Esophagus squamous epithelium (tissue), 5 donors: ENCODE measurements at regions not wholly inside any gene's neighbourhood (a gene's known extent, or its start where the extent isn't known, plus 50 kb on each side); places are given as distances from the start of the nearest gene placed in this dataset.

Experiments
- DNase-seq: peaks from one replicate; lab custom pipeline; 2025; lab: John Stamatoyannopoulos, UW
- H3K27ac ChIP-seq, 4 donors: fragments of 200-600 bp; sonication (generic); one replicate each; pipeline ENCODE4 v1.5.1; 2016 to 2019; ENCODE audit warnings: mild to moderate bottlenecking in 1 of 4
- H3K27me3 ChIP-seq, 4 donors: fragments of 200-600 bp; sonication (generic); 1 replicate in 3 of 4; 2 replicates in 1 of 4; pipeline versions ENCODE4 v1.5.1 to v1.6.0; 2017 to 2021; ENCODE audit warnings: antibody characterized with exemption in 1 of 4
- H3K36me3 ChIP-seq, 3 donors: fragments of 200-600 bp; sonication (generic); one replicate each; pipeline ENCODE4 v1.5.1; 2016 to 2019
- H3K4me1 ChIP-seq, 3 donors: fragments of 200-600 bp; sonication (generic); one replicate each; pipeline ENCODE4 v1.5.1; 2017 to 2019
- H3K4me3 ChIP-seq, 4 donors: fragments of 200-600 bp; sonication (generic); 1 replicate in 3 of 4; 2 replicates in 1 of 4; pipeline ENCODE4 v1.5.1; 2016 to 2019; ENCODE audit warnings: mild to moderate bottlenecking in 2 of 4, moderate library complexity in 1 of 4
- H3K9me3 ChIP-seq, 3 donors: fragments of 200-600 bp; sonication (generic); one replicate each; pipeline ENCODE4 v1.5.1; 2016 to 2019
- POLR2A ChIP-seq, 4 donors: fragments of 450-650 bp; IDR thresholded peaks; one replicate each; pipeline ENCODE4 v1.6.1; 2017; ENCODE audit warnings: antibody characterized with exemption in 4 of 4, mild to moderate bottlenecking in 4 of 4, moderate library complexity in 3 of 4
- WGBS, 2 donors: methylation state at CpG; one replicate each; pipeline ENCODE4 v1.1.5; 2018; 5-methylcytosine and 5-hydroxymethylcytosine counted together
- intact Hi-C: fragments of 100-400 bp; cut with DNase I; formaldehyde crosslinking; loops from one replicate; pipeline ENCODE4 v1.15.0; 2022
- TF ChIP-seq, protein P1 (sequence below), 6 experiments: fragments of 450-650 bp in 4 of 6; fragments of 200-600 bp in 2 of 6; sonication (generic) in 2 of 6; IDR thresholded peaks; one replicate each; pipeline ENCODE4 v1.5.1; 2016 to 2019; ENCODE audit warnings: antibody characterized with exemption in 6 of 6, mild to moderate bottlenecking in 4 of 6, moderate library complexity in 4 of 6
- donor health status: DM: yes; HTN: yes; CAD: no.

DNA sequence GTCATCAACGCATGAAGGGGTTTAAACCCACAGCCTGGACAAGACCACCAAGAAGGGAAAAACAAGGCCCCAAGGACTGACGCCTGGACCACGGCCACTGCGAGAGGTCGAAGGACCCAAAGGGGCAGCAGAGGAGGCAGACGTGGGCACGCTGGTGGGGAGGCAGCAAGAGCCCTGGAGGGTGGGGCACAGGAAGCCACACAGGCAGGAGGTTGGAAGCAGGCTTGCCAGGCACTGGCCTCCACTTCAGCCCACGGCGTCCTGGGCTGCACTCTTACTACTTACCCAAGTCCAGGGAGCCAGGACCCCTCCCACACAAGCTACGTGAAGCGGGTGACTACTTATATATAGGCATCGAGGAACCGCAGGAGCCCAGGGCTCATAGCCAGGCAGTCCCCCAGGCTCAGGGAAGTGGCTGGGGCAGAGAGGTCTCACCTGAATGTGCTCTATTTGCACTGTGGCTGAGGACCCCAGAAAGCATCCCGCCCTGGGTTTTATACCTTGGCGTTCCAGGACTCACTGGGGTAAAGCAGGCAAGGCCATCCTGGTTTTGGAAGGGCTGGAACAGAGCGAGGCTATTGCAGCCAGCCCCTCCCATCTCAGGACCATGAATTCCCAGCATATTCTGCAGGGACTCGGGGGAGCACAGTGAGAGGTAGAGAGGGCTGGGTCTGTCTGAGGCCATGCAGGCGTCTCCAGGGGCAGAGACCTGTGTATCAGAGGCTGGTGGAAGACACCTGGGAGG, 113.8 kb upstream of the AFDN start:
- DNase-seq: no peak
- 66 to 88% methylated on average over 9 to 13 of the region's 18 CpGs for WGBS, 2 donors
- Histone ChIP-seq H3K4me3 (no peak overlapping the region), H3K4me1 (no peaks in the 10 kb centered on the region), H3K36me3 (no peaks in the 10 kb centered on the region), H3K27me3 (peaks cover 0 to 34% (median 0%) of the 10 kb centered on the region in 4 donors), H3K9me3 (no peaks in the 10 kb centered on the region), H3K27ac (no peak overlapping the region)
- intact Hi-C loops: no loop called here
- TF ChIP-seq, protein P1, sequence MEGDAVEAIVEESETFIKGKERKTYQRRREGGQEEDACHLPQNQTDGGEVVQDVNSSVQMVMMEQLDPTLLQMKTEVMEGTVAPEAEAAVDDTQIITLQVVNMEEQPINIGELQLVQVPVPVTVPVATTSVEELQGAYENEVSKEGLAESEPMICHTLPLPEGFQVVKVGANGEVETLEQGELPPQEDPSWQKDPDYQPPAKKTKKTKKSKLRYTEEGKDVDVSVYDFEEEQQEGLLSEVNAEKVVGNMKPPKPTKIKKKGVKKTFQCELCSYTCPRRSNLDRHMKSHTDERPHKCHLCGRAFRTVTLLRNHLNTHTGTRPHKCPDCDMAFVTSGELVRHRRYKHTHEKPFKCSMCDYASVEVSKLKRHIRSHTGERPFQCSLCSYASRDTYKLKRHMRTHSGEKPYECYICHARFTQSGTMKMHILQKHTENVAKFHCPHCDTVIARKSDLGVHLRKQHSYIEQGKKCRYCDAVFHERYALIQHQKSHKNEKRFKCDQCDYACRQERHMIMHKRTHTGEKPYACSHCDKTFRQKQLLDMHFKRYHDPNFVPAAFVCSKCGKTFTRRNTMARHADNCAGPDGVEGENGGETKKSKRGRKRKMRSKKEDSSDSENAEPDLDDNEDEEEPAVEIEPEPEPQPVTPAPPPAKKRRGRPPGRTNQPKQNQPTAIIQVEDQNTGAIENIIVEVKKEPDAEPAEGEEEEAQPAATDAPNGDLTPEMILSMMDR (IDR thresholded peaks at IDR 0.05): no peak
- TF ChIP-seq POLR2A (IDR thresholded peaks at IDR 0.05): no peak

- Histone ChIP-seq H3K4me3 (no peak overlapping the region), H3K9me3 (no peaks in the 10 kb centered on the region), H3K27me3 (peaks cover 0 to 34% (median 0%) of the 10 kb centered on the region in 4 donors), H3K36me3 (no peaks in the 10 kb centered on the region), H3K27ac (no peak overlapping the region), H3K4me1 (no peaks in the 10 kb centered on the region)
- TF ChIP-seq, protein P1 (IDR thresholded peaks at IDR 0.05): no peak
- TF ChIP-seq POLR2A (IDR thresholded peaks at IDR 0.05): no peak
- WGBS, 2 donors: 15 to 46% methylated on average over 3 to 8 of the region's 8 CpGs
- intact Hi-C loops: no loop called here
- DNase-seq: no peak
Observed at GRCh38 chr6:167714152-167714551, 112.6 kb upstream of the AFDN start.

GRCh38 chr6:167717455-167717854, 109.3 kb upstream of the AFDN start:
- WGBS, 2 donors: 91 to 92% methylated on average over 7 of the region's 9 CpGs
- no peak for DNase-seq
- no peak overlapping the region for H3K4me3 ChIP-seq
- H3K36me3 ChIP-seq: no peaks in the 10 kb centered on the region
- H3K27me3 ChIP-seq: peaks cover 0 to 31% (median 0%) of the 10 kb centered on the region in 4 donors
- TF ChIP-seq POLR2A (IDR thresholded peaks at IDR 0.05): no peak
- TF ChIP-seq, protein P1 (IDR thresholded peaks at IDR 0.05): no peak
- H3K9me3 ChIP-seq: no peaks in the 10 kb centered on the region
- H3K4me1 ChIP-seq: no peaks in the 10 kb centered on the region
- intact Hi-C loops: no loop called here
- no peak overlapping the region for H3K27ac ChIP-seq

DNA sequence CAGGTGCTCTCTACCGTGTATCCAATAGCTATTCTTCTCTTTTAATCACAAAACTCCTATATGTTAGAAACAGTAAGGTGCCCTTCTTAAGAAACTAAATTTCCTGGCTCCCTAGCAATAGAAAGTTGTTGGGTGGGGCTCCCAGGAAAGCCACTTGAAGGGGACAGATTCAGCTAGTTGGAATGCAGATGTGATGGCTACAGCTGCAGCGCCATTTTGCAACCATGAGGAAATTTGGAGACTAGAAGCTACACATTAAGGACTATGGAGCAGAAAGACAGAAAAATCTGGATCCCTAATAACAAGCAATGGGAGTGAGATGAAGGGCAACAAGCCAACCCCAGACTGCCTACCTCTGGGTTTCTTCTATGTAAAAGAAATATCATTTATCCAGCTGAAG, 108.8 kb upstream of the AFDN start:
- Histone ChIP-seq H3K27me3 (peaks cover 0 to 31% (median 0%) of the 10 kb centered on the region in 4 donors), H3K4me3 (no peak overlapping the region), H3K36me3 (no peaks in the 10 kb centered on the region), H3K9me3 (no peaks in the 10 kb centered on the region), H3K4me1 (no peaks in the 10 kb centered on the region), H3K27ac (no peak overlapping the region)
- no peak for DNase-seq
- 91 to 100% methylated on average over 2 of the region's 2 CpGs for WGBS, 2 donors
- TF ChIP-seq POLR2A (IDR thresholded peaks at IDR 0.05): no peak
- TF ChIP-seq, protein P1 (IDR thresholded peaks at IDR 0.05): no peak
- intact Hi-C loops: no loop called here

- Histone ChIP-seq H3K27ac (no peak overlapping the region), H3K27me3 (peaks cover 0 to 30% (median 0%) of the 10 kb centered on the region in 4 donors), H3K9me3 (peaks cover 0 to 6% (median 0%) of the 10 kb centered on the region in 3 donors), H3K36me3 (no peaks in the 10 kb centered on the region), H3K4me3 (no peak overlapping the region), H3K4me1 (no peaks in the 10 kb centered on the region)
- intact Hi-C loops: no loop called here
- TF ChIP-seq POLR2A (IDR thresholded peaks at IDR 0.05): no peak
- TF ChIP-seq, protein P1 (IDR thresholded peaks at IDR 0.05): no peak
- 76 to 83% methylated on average over 11 to 16 of the region's 23 CpGs for WGBS, 2 donors
- no peak for DNase-seq
Observed at GRCh38 chr6:167719920-167720319, 106.8 kb upstream of the AFDN start.
